ENCODE measurements at regions not wholly inside any gene's neighbourhood (a gene's known extent, or its start where the extent isn't known, plus 50 kb on each side); places are given as distances from the start of the nearest gene placed in this dataset.

DNA sequence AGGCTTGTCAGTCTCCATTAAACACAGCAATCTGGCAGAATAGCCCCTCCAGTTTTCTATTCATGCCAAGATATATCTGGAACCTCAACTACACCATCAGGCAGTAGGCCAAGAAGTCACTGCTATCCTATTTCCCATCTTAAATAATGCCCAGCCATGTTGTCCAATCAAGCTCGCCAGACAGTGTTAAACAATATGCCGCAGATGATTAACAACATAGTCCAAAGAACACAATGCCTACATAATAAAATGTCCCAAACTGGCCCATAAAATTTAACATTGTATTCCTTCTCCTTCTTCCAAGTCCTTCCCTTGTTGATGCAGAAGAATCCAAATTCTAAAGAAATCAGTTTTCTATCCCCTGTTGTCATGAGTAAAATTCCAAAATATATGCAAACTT is 427.4 kb upstream of the PPP2R3A start:
- Histone ChIP-seq H3F3A (ENCODE audit: insufficient read depth, low read length, poor library complexity, severe bottlenecking) (no peaks in the 10 kb centered on the region), H2AFZ (ENCODE audit: low read depth, low read length) (no peak overlapping the region), H3K9ac (ENCODE audit: low read length) (no peak overlapping the region), H3K9me3 (ENCODE audit: low read length) (no peaks in the 10 kb centered on the region), H4K20me1 (ENCODE audit: insufficient read depth) (no peaks in the 10 kb centered on the region), H3K9me2 (ENCODE audit: insufficient read depth, low read length) (no peaks in the 10 kb centered on the region), H3K4me2 (ENCODE audit: low read length) (no peak overlapping the region), H3K79me2 (replicated peaks; ENCODE audit: insufficient read depth, low read length) (no peaks in the 10 kb centered on the region), H3K27ac (ENCODE audit: low read length) (no peak overlapping the region), H3K36me3 (ENCODE audit: insufficient read depth, low read length) (no peaks in the 10 kb centered on the region), H3K27me3 (ENCODE audit: insufficient read depth, low read depth, low read length) (no peaks in the 10 kb centered on the region), H3K4me3 (ENCODE audit: low read length) (no peak overlapping the region)
- TF ChIP-seq, protein P1, sequence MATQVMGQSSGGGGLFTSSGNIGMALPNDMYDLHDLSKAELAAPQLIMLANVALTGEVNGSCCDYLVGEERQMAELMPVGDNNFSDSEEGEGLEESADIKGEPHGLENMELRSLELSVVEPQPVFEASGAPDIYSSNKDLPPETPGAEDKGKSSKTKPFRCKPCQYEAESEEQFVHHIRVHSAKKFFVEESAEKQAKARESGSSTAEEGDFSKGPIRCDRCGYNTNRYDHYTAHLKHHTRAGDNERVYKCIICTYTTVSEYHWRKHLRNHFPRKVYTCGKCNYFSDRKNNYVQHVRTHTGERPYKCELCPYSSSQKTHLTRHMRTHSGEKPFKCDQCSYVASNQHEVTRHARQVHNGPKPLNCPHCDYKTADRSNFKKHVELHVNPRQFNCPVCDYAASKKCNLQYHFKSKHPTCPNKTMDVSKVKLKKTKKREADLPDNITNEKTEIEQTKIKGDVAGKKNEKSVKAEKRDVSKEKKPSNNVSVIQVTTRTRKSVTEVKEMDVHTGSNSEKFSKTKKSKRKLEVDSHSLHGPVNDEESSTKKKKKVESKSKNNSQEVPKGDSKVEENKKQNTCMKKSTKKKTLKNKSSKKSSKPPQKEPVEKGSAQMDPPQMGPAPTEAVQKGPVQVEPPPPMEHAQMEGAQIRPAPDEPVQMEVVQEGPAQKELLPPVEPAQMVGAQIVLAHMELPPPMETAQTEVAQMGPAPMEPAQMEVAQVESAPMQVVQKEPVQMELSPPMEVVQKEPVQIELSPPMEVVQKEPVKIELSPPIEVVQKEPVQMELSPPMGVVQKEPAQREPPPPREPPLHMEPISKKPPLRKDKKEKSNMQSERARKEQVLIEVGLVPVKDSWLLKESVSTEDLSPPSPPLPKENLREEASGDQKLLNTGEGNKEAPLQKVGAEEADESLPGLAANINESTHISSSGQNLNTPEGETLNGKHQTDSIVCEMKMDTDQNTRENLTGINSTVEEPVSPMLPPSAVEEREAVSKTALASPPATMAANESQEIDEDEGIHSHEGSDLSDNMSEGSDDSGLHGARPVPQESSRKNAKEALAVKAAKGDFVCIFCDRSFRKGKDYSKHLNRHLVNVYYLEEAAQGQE (IDR thresholded peaks at IDR 0.05; ENCODE audit: borderline replicate concordance) = no peak
- TF ChIP-seq MXI1 (conservative IDR thresholded peaks at IDR 0.05; ENCODE audit: poor library complexity, severe bottlenecking) = no peak
- TF ChIP-seq TAF1 (IDR thresholded peaks at IDR 0.05; ENCODE audit: low read depth) = no peak
- no peak for TF ChIP-seq EP300 (conservative IDR thresholded peaks at IDR 0.05; ENCODE audit: poor library complexity, severe bottlenecking)
- TF ChIP-seq EZH2 (IDR thresholded peaks at IDR 0.05; ENCODE audit: borderline replicate concordance, insufficient read depth, low read length, poor library complexity, severe bottlenecking) = no peak

DNA sequence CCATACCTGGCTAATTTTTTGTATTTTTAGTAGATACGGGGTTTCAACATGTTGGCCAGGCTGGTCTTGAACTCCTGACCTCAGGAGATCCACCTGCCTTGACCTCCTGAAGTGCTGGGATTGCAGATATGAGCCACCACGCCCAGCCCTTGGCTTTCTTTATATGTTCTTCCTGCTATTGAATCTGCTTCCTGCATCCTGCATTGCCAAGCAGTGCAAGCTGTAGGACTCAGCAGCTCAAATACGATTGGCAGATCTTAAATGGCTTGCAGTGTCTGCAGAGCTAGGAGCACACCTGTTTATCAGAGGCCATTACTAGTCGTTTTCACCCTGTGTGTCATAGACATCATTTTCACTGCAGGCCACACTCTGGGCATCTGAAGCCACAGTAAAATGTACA is 426.2 kb upstream of the PPP2R3A start:
- TF ChIP-seq TAF1 (IDR thresholded peaks at IDR 0.05; ENCODE audit: low read depth) (no peak), POLR2AphosphoS5 (IDR thresholded peaks at IDR 0.05) (no peak), EZH2 (IDR thresholded peaks at IDR 0.05; ENCODE audit: borderline replicate concordance, insufficient read depth, low read length, poor library complexity, severe bottlenecking) (no peak), RAD21 (conservative IDR thresholded peaks at IDR 0.05) (no peak), SMC3 (conservative IDR thresholded peaks at IDR 0.05; ENCODE audit: poor library complexity) (no peak), EP300 (conservative IDR thresholded peaks at IDR 0.05; ENCODE audit: poor library complexity, severe bottlenecking) (no peak), MXI1 (conservative IDR thresholded peaks at IDR 0.05; ENCODE audit: poor library complexity, severe bottlenecking) (no peak)
- TF ChIP-seq, protein P1 (IDR thresholded peaks at IDR 0.05; ENCODE audit: borderline replicate concordance) = no peak
- TF ChIP-seq, protein P2, sequence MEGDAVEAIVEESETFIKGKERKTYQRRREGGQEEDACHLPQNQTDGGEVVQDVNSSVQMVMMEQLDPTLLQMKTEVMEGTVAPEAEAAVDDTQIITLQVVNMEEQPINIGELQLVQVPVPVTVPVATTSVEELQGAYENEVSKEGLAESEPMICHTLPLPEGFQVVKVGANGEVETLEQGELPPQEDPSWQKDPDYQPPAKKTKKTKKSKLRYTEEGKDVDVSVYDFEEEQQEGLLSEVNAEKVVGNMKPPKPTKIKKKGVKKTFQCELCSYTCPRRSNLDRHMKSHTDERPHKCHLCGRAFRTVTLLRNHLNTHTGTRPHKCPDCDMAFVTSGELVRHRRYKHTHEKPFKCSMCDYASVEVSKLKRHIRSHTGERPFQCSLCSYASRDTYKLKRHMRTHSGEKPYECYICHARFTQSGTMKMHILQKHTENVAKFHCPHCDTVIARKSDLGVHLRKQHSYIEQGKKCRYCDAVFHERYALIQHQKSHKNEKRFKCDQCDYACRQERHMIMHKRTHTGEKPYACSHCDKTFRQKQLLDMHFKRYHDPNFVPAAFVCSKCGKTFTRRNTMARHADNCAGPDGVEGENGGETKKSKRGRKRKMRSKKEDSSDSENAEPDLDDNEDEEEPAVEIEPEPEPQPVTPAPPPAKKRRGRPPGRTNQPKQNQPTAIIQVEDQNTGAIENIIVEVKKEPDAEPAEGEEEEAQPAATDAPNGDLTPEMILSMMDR (IDR thresholded peaks at IDR 0.05; ENCODE audit: poor library complexity, severe bottlenecking) = no peak
- H3K4me2 ChIP-seq (ENCODE audit: low read length) = no peak overlapping the region
- H3K9me3 ChIP-seq (ENCODE audit: low read length) = no peaks in the 10 kb centered on the region
- no peak overlapping the region for H3K4me3 ChIP-seq (ENCODE audit: low read length)
- no peaks in the 10 kb centered on the region for H3K79me2 ChIP-seq (replicated peaks; ENCODE audit: insufficient read depth, low read length)
- H3K9me2 ChIP-seq (ENCODE audit: insufficient read depth, low read length) = no peaks in the 10 kb centered on the region
- no peaks in the 10 kb centered on the region for H3K27me3 ChIP-seq (ENCODE audit: insufficient read depth, low read depth, low read length)
- H2AFZ ChIP-seq (ENCODE audit: low read depth, low read length) = no peak overlapping the region
- H3K9ac ChIP-seq (ENCODE audit: low read length) = no peak overlapping the region
- no peaks in the 10 kb centered on the region for H3K36me3 ChIP-seq (ENCODE audit: insufficient read depth, low read length)
- no peak overlapping the region for H3K27ac ChIP-seq (ENCODE audit: low read length)
- H3F3A ChIP-seq (ENCODE audit: insufficient read depth, low read length, poor library complexity, severe bottlenecking) = no peaks in the 10 kb centered on the region
- no peaks in the 10 kb centered on the region for H4K20me1 ChIP-seq (ENCODE audit: insufficient read depth)

Data from neural cell (in vitro differentiated cells).